ENCODE measurements at regions not wholly inside any gene's neighbourhood (a gene's known extent, or its start where the extent isn't known, plus 50 kb on each side); places are given as distances from the start of the nearest gene placed in this dataset.
A peak's percentile ranks its signal among the peaks of the same experiment; 100 is the strongest.
"Not testable (repeated sequence)": the region's sequence is repeated elsewhere in the genome, so short reads cannot be mapped to it uniquely, and the experiment has no call there.

DNA sequence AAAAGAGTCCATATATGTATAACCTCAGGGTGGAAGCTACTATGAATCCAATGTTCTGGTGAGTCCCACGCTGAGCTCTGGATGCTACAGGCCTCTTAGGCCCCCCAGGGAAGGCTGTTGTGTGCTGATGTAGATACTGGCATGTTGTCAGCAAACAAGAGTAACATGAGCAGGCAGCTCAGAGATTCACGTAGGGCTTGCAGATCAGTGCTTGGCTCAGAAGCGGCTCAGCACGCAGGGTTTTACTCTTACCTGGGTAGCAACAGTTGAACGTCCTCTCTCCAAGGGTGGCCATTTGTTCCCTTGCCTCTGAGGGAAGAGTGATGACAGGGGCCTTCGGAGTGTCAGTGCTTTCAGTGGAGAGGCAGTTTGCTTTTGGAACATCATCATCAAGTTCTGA, 93.4 kb downstream of the ZFP64 start:
- no peak for DNase-seq (ENCODE audit: low spot score)

- DNase-seq (ENCODE audit: low spot score): no peak
Observed at GRCh38 chr20:52096117-52096516, 95.5 kb downstream of the ZFP64 start.

- no peak for DNase-seq (ENCODE audit: low spot score)
Observed at GRCh38 chr20:52094693-52095092, 96.9 kb downstream of the ZFP64 start.

DNA sequence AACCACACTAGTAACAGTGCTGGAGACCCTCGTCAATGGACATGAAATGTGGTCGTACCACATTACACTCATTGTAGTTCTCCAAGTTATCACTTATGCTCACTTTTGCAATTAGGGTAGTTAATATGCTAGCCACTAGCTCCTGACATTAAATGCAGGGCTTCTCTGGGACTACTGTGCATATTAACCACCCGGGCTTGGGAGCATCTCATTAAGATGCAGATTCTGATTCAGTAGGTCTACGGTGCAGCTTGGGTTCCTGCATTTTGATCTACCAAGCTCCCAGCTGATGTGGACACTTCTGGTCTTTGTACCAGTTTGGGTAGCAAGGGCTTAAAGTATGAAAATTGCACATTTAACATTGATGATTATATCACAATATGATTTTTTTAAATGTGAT, 98.0 kb downstream of the ZFP64 start:
- no peak for DNase-seq (ENCODE audit: low spot score)

DNA sequence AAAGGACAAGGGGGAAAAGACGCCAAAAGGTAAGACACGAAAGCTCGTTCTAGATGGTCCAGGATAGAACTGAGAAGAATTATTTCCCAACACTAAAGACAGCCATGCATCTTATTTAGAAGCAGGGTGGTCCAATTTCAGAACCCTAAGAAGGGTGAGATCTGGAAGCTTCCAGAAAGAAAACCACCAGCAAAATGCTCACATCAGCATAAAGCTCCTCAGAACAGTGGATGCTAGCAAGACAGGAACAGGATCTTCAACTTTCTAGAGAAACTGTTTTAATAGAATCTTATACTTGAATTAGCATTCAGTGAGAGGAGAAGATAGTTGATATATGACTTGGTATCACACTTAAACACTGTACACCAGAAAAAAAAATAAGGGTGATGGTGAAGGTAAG, 101.5 kb downstream of the ZFP64 start:
- DNase-seq (ENCODE audit: low spot score): no peak

DNA sequence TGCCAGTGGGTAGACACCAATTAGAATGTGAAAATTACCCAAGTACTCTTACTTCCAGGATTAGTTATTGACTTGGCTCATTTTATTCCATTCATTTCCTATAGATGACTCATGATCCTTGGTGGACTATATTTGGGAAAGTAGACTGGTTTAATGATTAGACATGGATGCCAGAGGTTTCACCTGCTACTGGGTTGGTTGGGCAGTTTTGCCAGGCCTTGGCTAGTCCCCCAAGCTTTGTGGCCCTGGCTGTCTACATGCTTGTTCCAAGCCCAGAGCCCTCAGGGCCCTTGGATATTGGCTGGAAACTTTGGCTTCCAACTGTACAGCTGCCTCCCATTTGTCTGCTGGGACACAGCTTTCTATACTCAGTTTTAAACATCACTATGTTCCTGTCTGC, 104.1 kb downstream of the ZFP64 start:
- DNase-seq (ENCODE audit: low spot score): no peak

- DNase-seq (ENCODE audit: low spot score): no peak
Observed at GRCh38 chr20:52086878-52087277, 104.7 kb downstream of the ZFP64 start.

- no peak for DNase-seq (ENCODE audit: low spot score)
Observed at GRCh38 chr20:52084727-52085126, 106.9 kb downstream of the ZFP64 start.

DNA sequence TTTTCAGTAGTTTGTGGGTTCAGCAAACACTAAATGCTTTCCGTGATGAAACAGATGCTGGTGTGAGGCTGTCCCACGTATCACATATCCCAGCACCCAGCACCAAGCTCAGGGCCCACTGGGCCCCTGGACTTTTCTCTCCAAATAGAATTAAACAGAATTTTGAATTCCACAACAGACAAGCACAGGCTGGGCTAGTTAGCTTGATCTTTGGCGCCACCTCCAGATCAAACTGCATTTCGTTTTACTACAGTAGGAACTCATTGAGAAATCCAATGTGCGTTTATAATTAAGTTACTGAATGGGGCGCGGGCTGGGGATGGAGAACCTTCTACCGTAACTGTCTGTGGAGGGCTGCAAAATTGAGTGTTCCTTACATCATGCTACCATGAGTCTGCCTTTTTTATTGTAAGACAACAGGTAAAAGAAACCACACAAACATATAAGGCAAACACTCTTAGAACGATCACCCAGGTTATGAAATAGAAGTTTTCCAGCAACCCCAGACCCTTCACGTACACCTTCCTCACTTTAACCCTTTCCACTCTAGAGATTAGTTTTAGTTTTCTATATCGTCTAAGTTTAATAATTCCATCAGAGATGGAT, 107.8 kb downstream of the ZFP64 start:
- DNase-seq (ENCODE audit: low spot score): peak; percentile 49

DNA sequence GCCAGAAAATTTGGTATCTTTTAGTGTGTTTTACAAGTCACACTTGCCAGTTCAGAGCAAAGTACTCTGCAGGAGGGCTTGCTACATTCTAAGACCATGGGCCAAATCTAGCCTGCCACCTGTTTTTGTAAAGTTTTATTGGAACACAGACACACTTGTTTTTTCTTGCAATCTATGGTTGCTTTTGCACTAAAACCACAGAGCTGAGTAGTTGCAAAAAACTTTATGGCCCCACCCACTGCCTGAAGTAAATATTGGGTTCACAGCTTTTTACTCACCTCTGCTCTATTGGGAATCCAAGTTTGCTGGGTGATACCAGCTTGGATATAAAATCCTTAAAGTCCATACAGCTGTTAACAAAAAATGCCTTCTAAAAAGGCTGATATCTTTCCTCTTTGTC, 109.0 kb downstream of the ZFP64 start:
- DNase-seq (ENCODE audit: low spot score): peak; percentile 2

GRCh38 chr20:52081791-52082190, 109.8 kb downstream of the ZFP64 start:
- no peak for DNase-seq (ENCODE audit: low spot score)

- DNase-seq (ENCODE audit: low spot score): no peak
Observed at GRCh38 chr20:52081066-52081465, 110.5 kb downstream of the ZFP64 start.

DNA sequence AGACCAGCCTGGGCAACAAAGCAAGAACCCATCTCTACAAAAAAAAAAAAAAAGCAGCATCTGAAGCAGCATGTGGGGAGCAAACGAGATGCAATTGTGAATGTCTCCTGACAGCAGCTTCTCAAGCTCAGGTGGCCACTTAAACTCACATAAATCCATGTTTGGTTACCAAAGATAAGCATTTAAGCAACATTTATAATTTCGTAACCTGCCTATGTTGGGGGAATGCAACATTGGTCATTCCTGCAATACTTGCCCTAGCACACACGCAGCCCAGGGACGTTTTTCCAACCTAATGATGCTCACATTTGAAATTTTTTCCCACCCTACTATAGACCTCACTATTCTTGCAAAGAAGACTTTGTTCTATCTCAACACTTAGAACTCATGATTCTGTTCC, 113.3 kb downstream of the ZFP64 start:
- no peak for DNase-seq (ENCODE audit: low spot score)

- DNase-seq (ENCODE audit: low spot score): no peak
Observed at GRCh38 chr20:52076164-52076563, 115.4 kb downstream of the ZFP64 start.

- DNase-seq (ENCODE audit: low spot score): no peak
Observed at GRCh38 chr20:52075400-52075799, 116.2 kb downstream of the ZFP64 start.

GRCh38 chr20:52071136-52071535, 120.4 kb downstream of the ZFP64 start:
- no peak for DNase-seq (ENCODE audit: low spot score)

- DNase-seq (ENCODE audit: low spot score): no peak
Observed at GRCh38 chr20:52064931-52065330, 126.6 kb downstream of the ZFP64 start.

DNA sequence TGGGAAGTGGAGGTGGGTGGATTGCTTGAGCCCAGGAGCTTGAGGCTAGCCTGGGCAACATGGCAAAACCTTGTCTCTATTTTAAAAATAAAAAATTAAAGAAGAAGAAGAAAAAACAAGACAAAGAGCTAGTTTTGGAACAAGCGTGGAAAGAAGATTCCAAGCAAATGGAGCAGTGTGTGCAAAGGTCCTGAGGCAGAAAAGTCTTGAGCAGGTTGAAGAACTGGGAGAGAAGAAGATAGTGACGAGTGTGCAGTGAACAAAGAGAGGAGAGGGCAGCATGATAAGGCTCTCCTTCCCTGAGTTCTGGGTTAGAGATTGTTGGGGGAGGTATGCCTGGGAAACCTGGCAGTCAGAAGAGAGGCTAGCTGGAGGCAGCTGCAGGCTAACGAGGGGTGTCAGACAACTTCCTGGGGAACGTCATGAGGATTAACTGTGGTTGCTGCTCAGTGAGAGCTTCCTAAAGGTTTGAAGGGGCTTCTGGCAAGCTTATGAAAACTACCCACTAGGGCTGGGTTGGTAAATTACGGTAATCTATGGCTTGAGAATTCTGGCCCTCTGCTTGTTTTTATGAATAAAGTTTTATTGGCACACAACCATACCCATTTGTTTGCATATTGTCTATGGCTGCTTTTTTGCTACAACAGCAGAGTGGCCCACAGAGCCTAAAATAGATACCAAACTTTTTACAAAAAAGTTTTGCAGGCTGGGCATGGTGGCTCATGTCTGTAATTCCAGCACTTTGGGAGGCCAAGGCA, 128.9 kb downstream of the ZFP64 start:
- DNase-seq (ENCODE audit: low spot score): no peak

GRCh38 chr20:52060794-52061714, 130.5 kb downstream of the ZFP64 start:
- no peak for DNase-seq (ENCODE audit: low spot score)

DNA sequence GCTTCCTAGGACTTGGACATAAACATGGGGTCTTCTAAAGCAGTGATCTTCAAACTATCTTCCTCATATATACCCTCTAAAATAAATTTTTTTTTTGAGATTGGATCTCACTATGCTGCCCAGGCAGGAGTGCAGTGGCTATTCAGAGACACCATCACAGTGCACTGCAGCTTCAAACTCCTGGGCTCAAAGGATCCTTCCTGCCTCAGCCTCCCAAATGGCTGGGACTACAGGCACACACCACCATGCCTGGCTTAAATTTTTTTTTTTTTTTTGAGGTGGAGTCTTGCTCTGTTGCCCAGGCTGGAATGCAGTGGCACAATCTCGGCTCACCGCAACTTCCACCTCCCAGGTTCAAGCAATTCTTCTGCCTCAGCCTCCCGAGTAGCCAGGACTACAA, 134.4 kb downstream of the ZFP64 start:
- not testable (repeated sequence) for DNase-seq (ENCODE audit: low spot score)

- no peak for DNase-seq (ENCODE audit: low spot score)
Observed at GRCh38 chr20:52056203-52057062, 135.1 kb downstream of the ZFP64 start.

DNA sequence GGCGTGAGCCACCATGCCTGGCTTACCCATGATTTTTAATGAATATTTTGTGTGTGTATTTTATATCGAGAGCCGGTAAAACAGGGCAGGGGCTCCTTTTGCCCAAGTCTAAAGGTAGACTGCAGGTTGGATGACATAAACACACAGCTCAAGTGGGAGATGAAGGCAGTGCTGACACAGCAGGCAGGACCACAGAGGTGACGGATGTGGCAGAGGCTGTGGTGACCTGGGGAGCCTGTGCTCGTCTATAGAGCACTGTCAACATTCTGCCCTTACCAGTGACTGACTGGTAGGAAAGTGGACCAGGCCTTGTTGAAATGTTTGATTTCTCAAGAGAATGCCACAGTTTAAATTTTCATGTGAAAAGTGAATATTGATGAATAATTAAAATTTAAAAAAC, 137.5 kb downstream of the ZFP64 start:
- DNase-seq (ENCODE audit: low spot score): peak; percentile 35

Data from CD4-positive, alpha-beta T cell treated with Interleukin-2 at 100 ng/mL for 4 hours (primary cell).